H9 (cell line): ENCODE measurements at regions not wholly inside any gene's neighbourhood (a gene's known extent, or its start where the extent isn't known, plus 50 kb on each side); places are given as distances from the start of the nearest gene placed in this dataset.

Experiments used
- DNase-seq: peaks from one replicate; pipeline ENCODE4 v3.0.0-alpha.2; 2017
- H2AFZ ChIP-seq: one replicate; pipeline ENCODE4 v1.6.1; 2013; ENCODE audit warnings: mild to moderate bottlenecking, low read length, control low read depth, moderate library complexity
- H2AK5ac ChIP-seq: 2 replicates; pipeline ENCODE4 v1.6.1; 2013; ENCODE audit warnings: low read length, control low read depth, mixed read lengths; ENCODE audit not compliant: insufficient read length
- H2BK120ac ChIP-seq: one replicate; pipeline ENCODE4 v1.6.1; 2013; ENCODE audit warnings: low read depth, mild to moderate bottlenecking, low read length, control low read depth, inconsistent platforms; ENCODE audit not compliant: poor library complexity, severe bottlenecking
- H2BK12ac ChIP-seq: 2 replicates; pipeline ENCODE4 v1.6.1; 2013; ENCODE audit warnings: low read length, control low read depth, mixed read lengths, low read depth; ENCODE audit not compliant: insufficient read length
- H2BK15ac ChIP-seq: 2 replicates; pipeline ENCODE4 v1.6.1; 2013; ENCODE audit warnings: low read depth, low read length, control low read depth
- H2BK20ac ChIP-seq: one replicate; pipeline ENCODE4 v1.6.1; 2013; ENCODE audit warnings: low read depth, mild to moderate bottlenecking, low read length, control low read depth, inconsistent platforms; ENCODE audit not compliant: poor library complexity, severe bottlenecking
- H2BK5ac ChIP-seq: 2 replicates; pipeline ENCODE4 v1.6.1; 2013; ENCODE audit warnings: low read length, control low read depth, mixed read lengths; ENCODE audit not compliant: insufficient read length
- H3K14ac ChIP-seq: 2 replicates; pipeline ENCODE4 v1.6.1; 2013; ENCODE audit warnings: low read length, control low read depth; ENCODE audit not compliant: insufficient read depth
- H3K18ac ChIP-seq: 2 replicates; pipeline ENCODE4 v1.6.1; 2013; ENCODE audit warnings: low read depth, mild to moderate bottlenecking, mixed read lengths, low read length, control low read depth; ENCODE audit not compliant: insufficient read length
- H3K23ac ChIP-seq: 2 replicates; pipeline ENCODE4 v1.6.1; 2013; ENCODE audit warnings: low read length, control low read depth, mixed read lengths, low read depth; ENCODE audit not compliant: insufficient read length
- H3K23me2 ChIP-seq: 2 replicates; pipeline ENCODE4 v1.6.1; 2013; ENCODE audit warnings: low read depth, mild to moderate bottlenecking, mixed read lengths, low read length, control low read depth; ENCODE audit not compliant: insufficient read length, poor library complexity, severe bottlenecking
- H3K27ac ChIP-seq: 2 replicates; pipeline ENCODE4 v1.5.1; 2013; ENCODE audit warnings: low read length, control low read depth, mixed read lengths, low read depth; ENCODE audit not compliant: insufficient read length
- H3K27me3 ChIP-seq: 2 replicates; pipeline ENCODE4 v1.6.1; 2013; ENCODE audit warnings: low read length, control low read depth, inconsistent platforms; ENCODE audit not compliant: insufficient read depth
- H3K4ac ChIP-seq: 2 replicates; pipeline ENCODE4 v1.6.1; 2013; ENCODE audit warnings: low read depth, mild to moderate bottlenecking, control low read depth, inconsistent platforms, low read length, moderate library complexity
- H3K4me1 ChIP-seq: 2 replicates; pipeline ENCODE4 v1.6.1; 2013; ENCODE audit warnings: low read length, control low read depth, inconsistent platforms; ENCODE audit not compliant: insufficient read depth
- H3K4me2 ChIP-seq: 2 replicates; pipeline ENCODE4 v1.6.1; 2013; ENCODE audit warnings: low read length, control low read depth, mixed read lengths; ENCODE audit not compliant: insufficient read length, insufficient read depth
- H3K56ac ChIP-seq: 2 replicates; pipeline ENCODE4 v1.6.1; 2013; ENCODE audit warnings: low read depth, mild to moderate bottlenecking, mixed read lengths, low read length, control low read depth; ENCODE audit not compliant: insufficient read length
- H3K79me1 ChIP-seq: 2 replicates; pipeline ENCODE4 v1.6.1; 2013; ENCODE audit warnings: low read depth, mild to moderate bottlenecking, moderate library complexity, low read length, control low read depth, inconsistent platforms; ENCODE audit not compliant: insufficient read depth, poor library complexity, severe bottlenecking
- H3K79me2 ChIP-seq: 2 replicates; pipeline ENCODE4 v1.6.1; 2013; ENCODE audit warnings: low read length, control low read depth, inconsistent platforms; ENCODE audit not compliant: insufficient read depth
- H3K9ac ChIP-seq: 2 replicates; pipeline ENCODE4 v1.6.1; 2013; ENCODE audit warnings: low read length, control low read depth, mixed read lengths; ENCODE audit not compliant: insufficient read length; ENCODE audit errors: extremely low read depth
- H3K9me3 ChIP-seq: one replicate; pipeline ENCODE4 v1.6.1; 2013; ENCODE audit warnings: low read depth, low read length, inconsistent platforms; ENCODE audit not compliant: control insufficient read depth
- H3T11ph ChIP-seq: one replicate; pipeline ENCODE4 v1.6.1; 2013; ENCODE audit warnings: mild to moderate bottlenecking, low read length, control low read depth, inconsistent platforms
- H4K20me1 ChIP-seq: one replicate; pipeline ENCODE4 v1.6.1; 2013; ENCODE audit not compliant: control insufficient read depth, insufficient read length, insufficient read depth
- H4K5ac ChIP-seq: 2 replicates; pipeline ENCODE4 v1.6.1; 2013; ENCODE audit warnings: low read depth, mild to moderate bottlenecking, mixed read lengths, low read length, control low read depth; ENCODE audit not compliant: insufficient read length
- H4K8ac ChIP-seq: replicated peaks from 2 replicates; pipeline ENCODE4 v1.6.1; 2013; ENCODE audit warnings: low read length, control low read depth, mixed read lengths, low read depth; ENCODE audit not compliant: insufficient read length
- H4K91ac ChIP-seq: 2 replicates; pipeline ENCODE4 v1.6.1; 2013; ENCODE audit warnings: low read depth, mild to moderate bottlenecking, moderate library complexity, mixed read lengths, low read length, control low read depth; ENCODE audit not compliant: insufficient read length
- H3K27ac Mint-ChIP-seq, 3 experiments: 2 replicates in 2 of 3; 3 replicates in 1 of 3; pipeline ENCODE4 v1.8.0; 2020 to 2021; ENCODE audit warnings: mixed read lengths in 3 of 3, mild to moderate bottlenecking in 1 of 3, moderate library complexity in 1 of 3
- H3K27me3 Mint-ChIP-seq: 2 replicates; pipeline ENCODE4 v1.8.0; 2021; ENCODE audit warnings: low read depth, mild to moderate bottlenecking, moderate library complexity, mixed read lengths
- H3K36me3 Mint-ChIP-seq, 3 experiments: 2 replicates in 2 of 3; 3 replicates in 1 of 3; pipeline ENCODE4 v1.8.0; 2020 to 2021; ENCODE audit warnings: low read depth in 3 of 3, mixed read lengths in 3 of 3; ENCODE audit not compliant: insufficient read depth in 1 of 3
- H3K4me1 Mint-ChIP-seq, 2 experiments: 2 replicates each; pipeline ENCODE4 v1.8.0; 2020; ENCODE audit warnings: mixed read lengths in 2 of 2
- H3K4me3 Mint-ChIP-seq, 2 experiments: 2 replicates in 1 of 2; 3 replicates in 1 of 2; pipeline ENCODE4 v1.8.0; 2020 to 2021; ENCODE audit warnings: mild to moderate bottlenecking in 2 of 2, mixed read lengths in 2 of 2, moderate library complexity in 1 of 2
- H3K9me3 Mint-ChIP-seq, 2 experiments: 2 replicates in 1 of 2; 3 replicates in 1 of 2; pipeline ENCODE4 v1.8.0; 2020; ENCODE audit warnings: mild to moderate bottlenecking in 2 of 2, mixed read lengths in 2 of 2, moderate library complexity in 1 of 2
- CTCF ChIP-seq: fragments of 200-600 bp; sonication (generic); conservative IDR thresholded peaks from 3 replicates; pipeline ENCODE4 v1.8.0; 2021; ENCODE audit warnings: antibody characterized with exemption, mild to moderate bottlenecking
- WGBS: extraction: QIAGEN DNeasy Blood & Tissue Kit; methylation state at CpG from one replicate; pipeline ENCODE4 v1.1.7; 2013; ENCODE audit warnings: missing lambda C conversion rate, low lambda C conversion rate, mixed read lengths; ENCODE audit not compliant: insufficient read length; ENCODE audit errors: extremely low coverage; 5-methylcytosine and 5-hydroxymethylcytosine counted together

GRCh38 chr2:4963106-4963505 is 729.1 kb upstream of the SOX11 start:
- Mint-ChIP-seq H3K4me3 (no peak overlapping the region), H3K36me3 (no peaks in the 10 kb centered on the region), H3K4me1 (0 out of 4 replicates have a peak, but pooled peaks cover 0 to 3% of the 10 kb centered on the region in 2 experiments), H3K27me3 (no peaks in the 10 kb centered on the region), H3K27ac (no peak overlapping the region), H3K9me3 (no peaks in the 10 kb centered on the region)
- Histone ChIP-seq H2BK20ac (no peak overlapping the region), H3K9ac (no peak overlapping the region), H4K91ac (no peak overlapping the region), H2AFZ (no peak overlapping the region), H3K23ac (no peak overlapping the region), H3K18ac (no peak overlapping the region), H3K9me3 (no peaks in the 10 kb centered on the region), H3K4ac (no peak overlapping the region), H3K4me2 (no peak overlapping the region), H2BK15ac (no peak overlapping the region), H3K27me3 (no peaks in the 10 kb centered on the region), H4K5ac (no peak overlapping the region), H2BK12ac (no peak overlapping the region), H3K79me1 (no peaks in the 10 kb centered on the region), H3K4me1 (no peaks in the 10 kb centered on the region), H2BK5ac (no peak overlapping the region), H2BK120ac (no peak overlapping the region), H3K23me2 (no peaks in the 10 kb centered on the region), H4K20me1 (no peaks in the 10 kb centered on the region), H2AK5ac (no peak overlapping the region), H3K14ac (no peak overlapping the region), H3K79me2 (no peaks in the 10 kb centered on the region), H3K56ac (no peak overlapping the region), H3K27ac (no peak overlapping the region), H3T11ph (no peak overlapping the region), H4K8ac (no peak overlapping the region)
- no peak for TF ChIP-seq CTCF
- DNase-seq: no peak
- WGBS: no CpG with 5 or more reads among the region's 1 CpG
